K562 (cell line): ENCODE measurements at regions not wholly inside any gene's neighbourhood (a gene's known extent, or its start where the extent isn't known, plus 50 kb on each side); places are given as distances from the start of the nearest gene placed in this dataset.

Experiments used
- BACH1 ChIP-seq: fragments of 200-800 bp; sonication (Bioruptor generic); IDR thresholded peaks from 2 replicates; pipeline ENCODE4 v1.6.1; 2016; ENCODE audit warnings: missing genetic modification characterization, missing compliant biosample characterization
- CTCF ChIP-seq, 3 experiments: IDR thresholded peaks in 2 of 3; conservative IDR thresholded peaks in 1 of 3; 2 replicates each; pipeline ENCODE4 v1.5.1; 2011 to 2012; ENCODE audit warnings: low read length in 3 of 3, mild to moderate bottlenecking in 3 of 3, control low read depth in 2 of 3, improper control_type of control experiment in 1 of 3, inconsistent platforms in 1 of 3, low read depth in 1 of 3, mixed read lengths in 1 of 3, moderate library complexity in 1 of 3; ENCODE audit not compliant: insufficient read depth in 2 of 3
- KAT2B ChIP-seq: IDR thresholded peaks from one replicate; pipeline ENCODE4 v1.6.1; 2012; ENCODE audit warnings: low read depth, mild to moderate bottlenecking, control low read depth, inconsistent platforms, low read length, moderate library complexity
- MAFG ChIP-seq: fragments of 450-650 bp; conservative IDR thresholded peaks from 2 replicates; pipeline ENCODE4 v1.6.1; 2016; ENCODE audit warnings: missing genetic modification characterization, missing compliant biosample characterization
- RAD21 ChIP-seq, 2 experiments: fragments of 250-450 bp in 1 of 2; fragments of 450-650 bp in 1 of 2; sonication (Bioruptor Pico) in 1 of 2; formaldehyde crosslinking in 1 of 2; IDR thresholded peaks in 1 of 2; conservative IDR thresholded peaks in 1 of 2; 2 replicates each; pipeline versions ENCODE4 v1.4.0 to v1.8.0; 2020 to 2022; ENCODE audit warnings: mild to moderate bottlenecking in 2 of 2, moderate library complexity in 1 of 2

- TF ChIP-seq BACH1 (tag), result no peak
- no peak for TF ChIP-seq RAD21 (CRISPR knock-in tag; conservative IDR thresholded peaks at IDR 0.05 in 1 of 2, IDR thresholded peaks at IDR 0.05 in 1 of 2)
- no peak for TF ChIP-seq CTCF (IDR thresholded peaks at IDR 0.05 in 2 of 3, conservative IDR thresholded peaks at IDR 0.05 in 1 of 3; ENCODE audit: insufficient read depth in 2 of 3, low read depth in 1 of 3, low read length in 3 of 3)
- TF ChIP-seq KAT2B, result no peak
- no peak for TF ChIP-seq MAFG (tag)
Measured at GRCh38 chr13:83183439-83184149, 698.7 kb downstream of the SLITRK1 start.
